ENCODE measurements at regions not wholly inside any gene's neighbourhood (a gene's known extent, or its start where the extent isn't known, plus 50 kb on each side); places are given as distances from the start of the nearest gene placed in this dataset.

DNA sequence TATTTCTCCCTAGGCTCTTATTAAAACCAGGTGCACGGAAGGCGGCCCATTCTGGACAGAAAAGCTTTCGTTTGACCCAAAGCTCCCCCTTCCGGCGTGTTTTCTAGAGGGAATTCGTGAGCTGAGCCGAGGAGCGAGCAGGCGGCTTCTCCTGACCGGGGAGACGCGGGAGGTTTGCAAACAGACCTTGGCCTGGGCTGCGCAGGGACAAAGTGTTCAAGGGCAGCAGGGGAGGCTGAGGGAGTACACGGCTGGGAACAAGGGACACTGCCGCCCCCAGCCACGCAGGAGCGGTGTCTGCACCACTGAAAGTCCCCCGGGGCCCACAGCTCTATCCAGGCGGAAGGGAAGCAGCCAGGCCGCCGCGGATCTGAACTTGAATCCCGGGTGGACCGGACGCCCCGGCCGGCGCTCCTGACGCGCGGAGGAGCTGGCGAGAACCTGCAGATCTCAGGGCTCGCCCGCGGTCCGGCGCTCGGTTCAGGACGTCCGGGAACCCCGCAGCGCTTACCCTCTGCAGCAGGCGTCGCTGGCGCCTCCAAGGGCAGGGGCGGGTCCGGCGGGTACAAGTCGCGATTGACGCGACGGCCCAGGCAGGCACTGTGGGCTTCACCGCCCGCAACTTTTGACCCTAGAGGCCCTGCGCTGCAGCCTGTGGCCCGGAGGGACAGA lies 101.9 kb downstream of the WT1 start:
- TF ChIP-seq RFX5 (IDR thresholded peaks at IDR 0.05; ENCODE audit: low read length), result no peak
- TF ChIP-seq, protein P1, sequence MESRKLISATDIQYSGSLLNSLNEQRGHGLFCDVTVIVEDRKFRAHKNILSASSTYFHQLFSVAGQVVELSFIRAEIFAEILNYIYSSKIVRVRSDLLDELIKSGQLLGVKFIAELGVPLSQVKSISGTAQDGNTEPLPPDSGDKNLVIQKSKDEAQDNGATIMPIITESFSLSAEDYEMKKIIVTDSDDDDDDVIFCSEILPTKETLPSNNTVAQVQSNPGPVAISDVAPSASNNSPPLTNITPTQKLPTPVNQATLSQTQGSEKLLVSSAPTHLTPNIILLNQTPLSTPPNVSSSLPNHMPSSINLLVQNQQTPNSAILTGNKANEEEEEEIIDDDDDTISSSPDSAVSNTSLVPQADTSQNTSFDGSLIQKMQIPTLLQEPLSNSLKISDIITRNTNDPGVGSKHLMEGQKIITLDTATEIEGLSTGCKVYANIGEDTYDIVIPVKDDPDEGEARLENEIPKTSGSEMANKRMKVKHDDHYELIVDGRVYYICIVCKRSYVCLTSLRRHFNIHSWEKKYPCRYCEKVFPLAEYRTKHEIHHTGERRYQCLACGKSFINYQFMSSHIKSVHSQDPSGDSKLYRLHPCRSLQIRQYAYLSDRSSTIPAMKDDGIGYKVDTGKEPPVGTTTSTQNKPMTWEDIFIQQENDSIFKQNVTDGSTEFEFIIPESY (IDR thresholded peaks at IDR 0.05; ENCODE audit: borderline replicate concordance, low read depth), result no peak
- TF ChIP-seq, protein P2, sequence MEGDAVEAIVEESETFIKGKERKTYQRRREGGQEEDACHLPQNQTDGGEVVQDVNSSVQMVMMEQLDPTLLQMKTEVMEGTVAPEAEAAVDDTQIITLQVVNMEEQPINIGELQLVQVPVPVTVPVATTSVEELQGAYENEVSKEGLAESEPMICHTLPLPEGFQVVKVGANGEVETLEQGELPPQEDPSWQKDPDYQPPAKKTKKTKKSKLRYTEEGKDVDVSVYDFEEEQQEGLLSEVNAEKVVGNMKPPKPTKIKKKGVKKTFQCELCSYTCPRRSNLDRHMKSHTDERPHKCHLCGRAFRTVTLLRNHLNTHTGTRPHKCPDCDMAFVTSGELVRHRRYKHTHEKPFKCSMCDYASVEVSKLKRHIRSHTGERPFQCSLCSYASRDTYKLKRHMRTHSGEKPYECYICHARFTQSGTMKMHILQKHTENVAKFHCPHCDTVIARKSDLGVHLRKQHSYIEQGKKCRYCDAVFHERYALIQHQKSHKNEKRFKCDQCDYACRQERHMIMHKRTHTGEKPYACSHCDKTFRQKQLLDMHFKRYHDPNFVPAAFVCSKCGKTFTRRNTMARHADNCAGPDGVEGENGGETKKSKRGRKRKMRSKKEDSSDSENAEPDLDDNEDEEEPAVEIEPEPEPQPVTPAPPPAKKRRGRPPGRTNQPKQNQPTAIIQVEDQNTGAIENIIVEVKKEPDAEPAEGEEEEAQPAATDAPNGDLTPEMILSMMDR (IDR thresholded peaks at IDR 0.05), result peak; percentile 54
- no peak for TF ChIP-seq EP300 (IDR thresholded peaks at IDR 0.05; ENCODE audit: borderline replicate concordance in 1 of 2, low read depth in 1 of 2, low read length in 1 of 2)
- TF ChIP-seq NFIC (IDR thresholded peaks at IDR 0.05; ENCODE audit: borderline replicate concordance), result no peak
- no peak for TF ChIP-seq FOXJ3 (CRISPR knock-in tag; IDR thresholded peaks at IDR 0.05)
